Stomach (tissue), 4 donors: ENCODE measurements at regions not wholly inside any gene's neighbourhood (a gene's known extent, or its start where the extent isn't known, plus 50 kb on each side); places are given as distances from the start of the nearest gene placed in this dataset.

Source experiments
- CTCF ChIP-seq, 7 experiments: fragments of 450-650 bp in 4 of 7; fragments of 200-600 bp in 3 of 7; sonication (generic) in 3 of 7; IDR thresholded peaks; one replicate each; pipeline ENCODE4 v1.5.1; 2016 to 2019; ENCODE audit warnings: antibody characterized with exemption in 7 of 7, control low read depth in 2 of 7, mild to moderate bottlenecking in 1 of 7
- EP300 ChIP-seq: sonication (generic); formaldehyde crosslinking; IDR thresholded peaks from one replicate; pipeline ENCODE4 v1.6.1; 2017; ENCODE audit warnings: antibody characterized with exemption
- POLR2A ChIP-seq, 4 donors: fragments of 450-650 bp; IDR thresholded peaks; one replicate each; pipeline ENCODE4 v1.6.1; 2016; ENCODE audit warnings: antibody characterized with exemption in 4 of 4, control low read depth in 2 of 4, mild to moderate bottlenecking in 1 of 4, moderate library complexity in 1 of 4
- POLR2AphosphoS5 ChIP-seq, 3 donors: sonication (generic); formaldehyde crosslinking; IDR thresholded peaks; one replicate each; pipeline ENCODE4 v1.6.1; 2016; ENCODE audit warnings: antibody characterized with exemption in 3 of 3

- TF ChIP-seq CTCF (IDR thresholded peaks at IDR 0.05) (no peak), EP300 (no peak), POLR2AphosphoS5 (IDR thresholded peaks at IDR 0.05) (no peak), POLR2A (IDR thresholded peaks at IDR 0.05) (no peak)
These were observed 66.8 kb upstream of the GRK3 start for GRCh38 chr22:25497716-25498115.
